ENCODE measurements at regions not wholly inside any gene's neighbourhood (a gene's known extent, or its start where the extent isn't known, plus 50 kb on each side); places are given as distances from the start of the nearest gene placed in this dataset.

- Histone ChIP-seq H3K4me1 (ENCODE audit: control insufficient read depth, extremely low read depth, insufficient read depth, low read length) (no peaks in the 10 kb centered on the region), H3K27ac (ENCODE audit: insufficient read depth, low read depth, low read length) (no peak overlapping the region), H2AFZ (ENCODE audit: low read depth, low read length) (no peak overlapping the region), H3K27me3 (ENCODE audit: control insufficient read depth in 2 of 2, insufficient read depth in 2 of 2, low read length in 2 of 2) (no peaks in the 10 kb centered on the region), H3K9me3 (replicated peaks; ENCODE audit: control insufficient read depth, insufficient read depth, low read length) (no peaks in the 10 kb centered on the region), H3K36me3 (ENCODE audit: control insufficient read depth in 2 of 2, extremely low read depth in 1 of 2, insufficient read depth in 2 of 2, low read length in 2 of 2) (no peaks in the 10 kb centered on the region), H4K20me1 (replicated peaks; ENCODE audit: control insufficient read depth, extremely low read depth, insufficient read depth, low read length) (no peaks in the 10 kb centered on the region), H3K9me1 (replicated peaks; ENCODE audit: control insufficient read depth, extremely low read depth, insufficient read depth, low read length) (no peaks in the 10 kb centered on the region), H3K79me2 (ENCODE audit: control insufficient read depth, insufficient read depth, low read length) (no peaks in the 10 kb centered on the region), H3K4me3 (replicated peaks in 1 of 3; ENCODE audit: insufficient read depth in 1 of 3, low read depth in 1 of 3, low read length in 3 of 3) (no peak overlapping the region), H3K9ac (replicated peaks; ENCODE audit: extremely low read depth, insufficient read depth, low read length) (no peak overlapping the region), H3K4me2 (ENCODE audit: insufficient read depth, low read length) (no peak overlapping the region)
- intact Hi-C loops (cut with micrococcal nuclease) = no loop called here
- TF ChIP-seq EZH2 (IDR thresholded peaks at IDR 0.05; ENCODE audit: borderline replicate concordance, low read depth, low read length, severe bottlenecking) = no peak
- TF ChIP-seq POLR2AphosphoS5 (IDR thresholded peaks at IDR 0.05; ENCODE audit: insufficient read depth, low read depth, low read length) = no peak
- TF ChIP-seq JUN (IDR thresholded peaks at IDR 0.05; ENCODE audit: borderline replicate concordance, insufficient read depth, insufficient read length, low read depth) = no peak
- TF ChIP-seq POLR2A (IDR thresholded peaks at IDR 0.05; ENCODE audit: low read depth, low read length) = no peak
- no peak for TF ChIP-seq MYC (IDR thresholded peaks at IDR 0.05; ENCODE audit: low read depth, low read length)
- no peak for TF ChIP-seq CTCF (IDR thresholded peaks at IDR 0.05; ENCODE audit: extremely low read depth in 1 of 2, insufficient read depth in 1 of 2, low read depth in 1 of 2, low read length in 2 of 2)
- no peak for TF ChIP-seq MAX (IDR thresholded peaks at IDR 0.05; ENCODE audit: insufficient read depth, insufficient read length)
- no peak for TF ChIP-seq FOS (IDR thresholded peaks at IDR 0.05; ENCODE audit: borderline replicate concordance, insufficient read depth, low read length)
- TF ChIP-seq GATA2 (IDR thresholded peaks at IDR 0.05; ENCODE audit: insufficient read depth, insufficient read length, low read depth, low read length) = no peak
- BruUV-seq (replicated peaks) = no TSS peak
- CTCF ChIA-PET = interaction anchor here (1.1 to 1.3 kb wide), 3 partner anchors 9 to 236 kb away, joined by 3 to 4 read pairs (median 4); no protein-coding TSS in a partner anchor
- dilution Hi-C loops (cut with MboI; ENCODE audit: extremely low pct_ligation_motif_present, low sequenced_read_pairs) = no loop called here
- DNase-seq (ENCODE audit: low read depth, low spot score) (no peak), FAIRE-seq (no peak)
- POLR2A ChIA-PET = no interaction called here
Measured at GRCh38 chr9:91150998-91151717, 210.6 kb downstream of the AUH start.
